PC-9 (cell line): ENCODE measurements at regions not wholly inside any gene's neighbourhood (a gene's known extent, or its start where the extent isn't known, plus 50 kb on each side); places are given as distances from the start of the nearest gene placed in this dataset.

ENCODE experiments used
- BruUV-seq: library from RNA; stranded (reverse); fragments of 400-500 nt; replicated peaks from 2 replicates; lab custom pipeline; 2021; lab: Mats Ljungman, UMichigan
- CTCF ChIA-PET: fragments of 300-600 bp; sonication (Branson Sonifier 250); formaldehyde crosslinking; loops from one replicate; lab custom pipeline; 2022; ENCODE audit warnings: antibody characterized with exemption; lab: Charles Lee
- POLR2A ChIA-PET: fragments of 300-600 bp; sonication (Branson Sonifier 250); formaldehyde crosslinking; loops from one replicate; lab custom pipeline; 2022; ENCODE audit warnings: antibody characterized with exemption; ENCODE audit not compliant: unreplicated experiment; lab: Charles Lee
- DNase-seq, 2 experiments: peaks; one replicate each; pipeline versions ENCODE4 v3.0.0 to v3.0.0-alpha.2; 2015 to 2022; ENCODE audit warnings: mixed read lengths in 1 of 2
- H2AFZ ChIP-seq: fragments of 200-600 bp; sonication (generic); 2 replicates; pipeline ENCODE4 v1.8.1; 2017; ENCODE audit warnings: antibody characterized with exemption
- H3F3A ChIP-seq: fragments of 200-600 bp; sonication (generic); 2 replicates; pipeline ENCODE4 v1.8.1; 2017; ENCODE audit warnings: antibody characterized with exemption, mild to moderate bottlenecking, low read depth; ENCODE audit not compliant: insufficient read depth
- H3K27ac ChIP-seq: fragments of 200-600 bp; sonication (generic); 2 replicates; pipeline ENCODE4 v1.6.1; 2016; ENCODE audit warnings: mixed run types
- H3K27me3 ChIP-seq: fragments of 200-600 bp; sonication (generic); 2 replicates; pipeline ENCODE4 v1.6.1; 2016; ENCODE audit warnings: low read depth, mixed run types; ENCODE audit not compliant: insufficient read depth
- H3K36me3 ChIP-seq: fragments of 200-600 bp; sonication (generic); 2 replicates; pipeline ENCODE4 v1.6.1; 2016; ENCODE audit warnings: low read depth, mixed run types
- H3K4me1 ChIP-seq: fragments of 200-600 bp; sonication (generic); replicated peaks from 2 replicates; pipeline ENCODE4 v1.6.1; 2016; ENCODE audit warnings: mixed run types; ENCODE audit not compliant: insufficient read depth
- H3K4me2 ChIP-seq: fragments of 200-600 bp; sonication (generic); 2 replicates; pipeline ENCODE4 v1.6.1; 2017; ENCODE audit warnings: mixed run types
- H3K4me3 ChIP-seq: fragments of 200-600 bp; sonication (generic); 2 replicates; pipeline ENCODE4 v1.6.1; 2016; ENCODE audit warnings: mixed run types
- H3K79me2 ChIP-seq: fragments of 200-600 bp; sonication (generic); 2 replicates; pipeline ENCODE4 v1.6.1; 2017; ENCODE audit warnings: low read depth, mixed run types
- H3K9me2 ChIP-seq: fragments of 200-600 bp; sonication (generic); 2 replicates; pipeline ENCODE4 v1.8.1; 2017; ENCODE audit warnings: mild to moderate bottlenecking; ENCODE audit not compliant: insufficient read depth
- H3K9me3 ChIP-seq: fragments of 200-600 bp; sonication (generic); 2 replicates; pipeline ENCODE4 v1.8.1; 2016; ENCODE audit warnings: low read depth; ENCODE audit not compliant: insufficient read depth
- H4K20me1 ChIP-seq: fragments of 200-600 bp; sonication (generic); 2 replicates; pipeline ENCODE4 v1.8.1; 2017; ENCODE audit not compliant: insufficient read depth
- EZH2 ChIP-seq: fragments of 200-600 bp; sonication (generic); IDR thresholded peaks from 2 replicates; pipeline ENCODE4 v1.8.0; 2017; ENCODE audit warnings: antibody characterized with exemption, low read depth
- intact Hi-C: fragments of 100-400 bp; cut with micrococcal nuclease; formaldehyde crosslinking; loops from one replicate; pipeline ENCODE4 v1.10.0; 2022; ENCODE audit not compliant: unreplicated experiment
- TF ChIP-seq, protein P1 (sequence below): fragments of 200-600 bp; sonication (generic); conservative IDR thresholded peaks from 2 replicates; pipeline ENCODE4 v1.6.1; 2017; ENCODE audit warnings: mixed run types, antibody characterized with exemption, mild to moderate bottlenecking, moderate library complexity

DNA sequence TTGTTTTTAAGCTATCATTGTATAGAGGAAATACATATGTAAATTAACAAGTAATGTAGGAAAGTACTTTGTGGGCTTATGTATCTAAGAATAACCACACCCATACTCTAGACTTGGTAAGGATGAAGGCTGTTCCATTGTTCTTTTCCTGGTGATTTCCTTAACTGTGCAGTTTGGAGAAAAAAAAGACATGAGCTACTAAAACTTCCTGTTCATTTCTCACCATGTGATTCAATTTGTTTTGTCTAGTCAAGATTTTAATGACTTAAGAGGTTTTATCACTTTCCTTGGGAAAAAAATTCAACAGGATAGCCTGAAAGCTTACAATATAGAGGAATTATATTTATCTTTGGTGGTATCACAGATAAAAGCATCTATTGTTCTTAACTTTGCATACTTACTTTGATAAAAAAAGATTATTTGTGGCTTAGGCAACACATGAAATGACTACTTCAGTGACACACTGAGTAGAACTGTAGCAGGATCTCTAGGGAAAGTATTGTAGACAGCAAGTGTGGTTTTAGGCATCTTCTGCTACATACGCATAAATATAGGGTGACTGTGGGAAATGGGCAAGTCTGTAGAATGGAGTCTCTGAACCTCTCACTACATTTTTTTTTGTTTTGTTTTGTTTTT is 80.3 kb downstream of the GJA1 start:
- Histone ChIP-seq H3K4me3 (no peak overlapping the region), H3F3A (no peaks in the 10 kb centered on the region), H3K9me2 (no peaks in the 10 kb centered on the region), H3K4me2 (no peak overlapping the region), H3K9me3 (0 out of 2 replicates have a peak, but pooled peaks cover 2% of the 10 kb centered on the region), H2AFZ (no peak overlapping the region), H4K20me1 (no peaks in the 10 kb centered on the region), H3K4me1 (no peaks in the 10 kb centered on the region), H3K36me3 (no peaks in the 10 kb centered on the region), H3K27me3 (no peaks in the 10 kb centered on the region), H3K79me2 (no peaks in the 10 kb centered on the region), H3K27ac (no peak overlapping the region)
- ChIA-PET CTCF (no interaction called here), POLR2A (no interaction called here)
- intact Hi-C loops: no loop called here
- DNase-seq: no peak
- BruUV-seq: no TSS peak
- TF ChIP-seq, protein P1, sequence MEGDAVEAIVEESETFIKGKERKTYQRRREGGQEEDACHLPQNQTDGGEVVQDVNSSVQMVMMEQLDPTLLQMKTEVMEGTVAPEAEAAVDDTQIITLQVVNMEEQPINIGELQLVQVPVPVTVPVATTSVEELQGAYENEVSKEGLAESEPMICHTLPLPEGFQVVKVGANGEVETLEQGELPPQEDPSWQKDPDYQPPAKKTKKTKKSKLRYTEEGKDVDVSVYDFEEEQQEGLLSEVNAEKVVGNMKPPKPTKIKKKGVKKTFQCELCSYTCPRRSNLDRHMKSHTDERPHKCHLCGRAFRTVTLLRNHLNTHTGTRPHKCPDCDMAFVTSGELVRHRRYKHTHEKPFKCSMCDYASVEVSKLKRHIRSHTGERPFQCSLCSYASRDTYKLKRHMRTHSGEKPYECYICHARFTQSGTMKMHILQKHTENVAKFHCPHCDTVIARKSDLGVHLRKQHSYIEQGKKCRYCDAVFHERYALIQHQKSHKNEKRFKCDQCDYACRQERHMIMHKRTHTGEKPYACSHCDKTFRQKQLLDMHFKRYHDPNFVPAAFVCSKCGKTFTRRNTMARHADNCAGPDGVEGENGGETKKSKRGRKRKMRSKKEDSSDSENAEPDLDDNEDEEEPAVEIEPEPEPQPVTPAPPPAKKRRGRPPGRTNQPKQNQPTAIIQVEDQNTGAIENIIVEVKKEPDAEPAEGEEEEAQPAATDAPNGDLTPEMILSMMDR: no peak
- TF ChIP-seq EZH2: no peak

DNA sequence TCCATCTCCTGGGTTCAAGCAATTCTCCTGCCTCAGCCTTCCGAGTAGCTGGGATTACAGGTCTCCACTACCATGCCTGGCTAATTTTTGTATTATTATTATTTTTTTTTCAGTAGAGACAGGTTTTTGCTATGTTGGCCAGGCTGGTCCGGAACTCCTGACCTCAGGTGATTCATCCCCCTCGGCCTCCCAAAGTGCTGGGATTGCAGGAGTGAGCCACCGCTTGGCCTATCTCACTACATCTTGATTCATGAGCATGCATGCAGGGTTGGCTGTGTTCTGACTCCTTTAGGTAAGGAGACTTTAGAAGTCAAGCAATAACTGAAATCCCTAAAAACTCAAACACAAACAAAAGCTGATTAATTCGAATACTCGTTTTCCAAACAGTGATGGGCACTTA is 80.9 kb downstream of the GJA1 start:
- intact Hi-C loops: no loop called here
- POLR2A ChIA-PET: no interaction called here
- H3K4me2 ChIP-seq: no peak overlapping the region

DNA sequence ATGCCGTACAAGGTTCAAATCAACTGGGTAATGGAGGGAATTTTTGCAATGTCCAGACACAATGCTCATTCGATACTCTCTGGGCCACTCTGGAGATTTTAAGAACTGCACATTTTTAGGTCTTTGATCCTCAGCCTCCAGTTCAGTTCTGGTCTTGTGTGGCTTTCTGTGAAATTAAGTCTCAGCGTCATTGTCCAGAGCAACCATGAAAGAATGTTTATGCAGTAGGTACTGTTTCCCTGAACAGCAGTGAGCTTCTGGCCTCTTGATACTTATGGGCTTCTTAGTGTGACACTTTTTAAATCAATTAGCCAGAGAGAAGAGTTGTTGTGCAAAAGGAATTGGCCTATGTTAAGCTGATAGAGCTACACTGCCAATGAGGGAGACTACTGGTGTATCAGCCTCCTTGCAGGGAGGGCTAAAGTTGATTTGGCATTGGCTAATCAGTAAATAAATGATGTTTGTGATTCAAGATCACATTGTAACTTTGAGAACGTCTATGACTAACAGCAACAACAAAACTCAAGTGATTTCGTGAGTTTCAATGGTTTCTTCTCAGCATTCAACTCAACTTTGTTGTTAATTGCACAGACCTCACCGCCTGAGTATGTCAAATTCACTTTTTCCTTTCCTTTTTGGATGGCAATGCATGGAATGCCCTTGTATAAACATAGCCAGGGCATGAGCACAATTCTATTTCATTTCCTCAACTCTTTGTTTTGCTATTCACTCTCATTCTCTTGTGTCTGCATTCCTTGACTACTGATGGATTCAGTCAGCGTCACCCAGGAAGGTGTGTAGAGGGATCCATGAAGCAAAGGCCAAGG is 85.1 kb downstream of the GJA1 start:
- TF ChIP-seq, protein P1: no peak
- no peak for TF ChIP-seq EZH2
- intact Hi-C loops: no loop called here
- Histone ChIP-seq H3K4me3 (no peak overlapping the region), H3K27me3 (no peaks in the 10 kb centered on the region), H3K27ac (no peak overlapping the region), H3K36me3 (no peaks in the 10 kb centered on the region), H3K79me2 (no peaks in the 10 kb centered on the region), H3K4me2 (no peak overlapping the region), H3K4me1 (peaks cover 13% of the 10 kb centered on the region; the same call in 1 of the 2 replicates), H4K20me1 (no peaks in the 10 kb centered on the region), H3F3A (no peaks in the 10 kb centered on the region), H3K9me3 (0 out of 2 replicates have a peak, but pooled peaks cover 2% of the 10 kb centered on the region), H3K9me2 (no peaks in the 10 kb centered on the region), H2AFZ (no peak overlapping the region)
- POLR2A ChIA-PET: no interaction called here
- CTCF ChIA-PET: no interaction called here
- no peak for DNase-seq
- BruUV-seq: no TSS peak

More for the DNA sequence above, 80.9 kb downstream of the GJA1 start:
- H3K36me3 ChIP-seq: no peaks in the 10 kb centered on the region
- no peak overlapping the region for H3K4me3 ChIP-seq
- H3K27ac ChIP-seq: no peak overlapping the region
- BruUV-seq: no TSS peak
- H3K4me1 ChIP-seq: no peaks in the 10 kb centered on the region
- TF ChIP-seq EZH2: no peak
- no peaks in the 10 kb centered on the region for H3K27me3 ChIP-seq
- DNase-seq: no peak
- CTCF ChIA-PET: interaction anchor here (0.6 kb wide), 1 partner anchor 11 kb away, joined by 3 read pairs; no protein-coding TSS in a partner anchor
- H3K9me3 ChIP-seq: 0 out of 2 replicates have a peak, but pooled peaks cover 2% of the 10 kb centered on the region
- no peaks in the 10 kb centered on the region for H3K79me2 ChIP-seq
- H3F3A ChIP-seq: no peaks in the 10 kb centered on the region
- no peaks in the 10 kb centered on the region for H3K9me2 ChIP-seq
- no peak overlapping the region for H2AFZ ChIP-seq
- no peaks in the 10 kb centered on the region for H4K20me1 ChIP-seq
